ENCODE measurements at regions not wholly inside any gene's neighbourhood (a gene's known extent, or its start where the extent isn't known, plus 50 kb on each side); places are given as distances from the start of the nearest gene placed in this dataset.

GRCh38 chr10:35700487-35700882 is 58.4 kb upstream of the FZD8 start:
- DNase-seq (ENCODE audit: low read depth): no peak
- H3K4me3 ChIP-seq (ENCODE audit: low read depth, low read length): no peak overlapping the region
- TF ChIP-seq CTCF (conservative IDR thresholded peaks at IDR 0.05; ENCODE audit: low read depth, low read length): no peak

- H3K4me3 ChIP-seq (ENCODE audit: low read depth, low read length): no peak overlapping the region
- no peak for DNase-seq (ENCODE audit: low read depth)
- TF ChIP-seq CTCF (conservative IDR thresholded peaks at IDR 0.05; ENCODE audit: low read depth, low read length): no peak
Observed at GRCh38 chr10:35699848-35700486, 57.9 kb upstream of the FZD8 start.

GRCh38 chr10:35696392-35697287 is 54.5 kb upstream of the FZD8 start:
- no peak for DNase-seq (ENCODE audit: low read depth)
- no peak for TF ChIP-seq CTCF (conservative IDR thresholded peaks at IDR 0.05; ENCODE audit: low read depth, low read length)
- no peak overlapping the region for H3K4me3 ChIP-seq (ENCODE audit: low read depth, low read length)

- H3K4me3 ChIP-seq (ENCODE audit: low read depth, low read length): no peak overlapping the region
- no peak for TF ChIP-seq CTCF (conservative IDR thresholded peaks at IDR 0.05; ENCODE audit: low read depth, low read length)
Observed at GRCh38 chr10:35693800-35694199, 51.7 kb upstream of the FZD8 start.

More at GRCh38 chr10:35693800-35694199, 51.7 kb upstream of the FZD8 start:
- DNase-seq (ENCODE audit: low read depth): no peak
